IPS-11a (cell line): ENCODE measurements at regions not wholly inside any gene's neighbourhood (a gene's known extent, or its start where the extent isn't known, plus 50 kb on each side); places are given as distances from the start of the nearest gene placed in this dataset.
"Not testable (repeated sequence)": the region's sequence is repeated elsewhere in the genome, so short reads cannot be mapped to it uniquely, and the experiment has no call there.

ENCODE experiments used
- H3K4me3 ChIP-seq: one replicate; pipeline ENCODE4 v1.5.1; 2013; ENCODE audit warnings: low read depth, low read length, control low read depth

GRCh38 chr18:34461266-34461665 lies 236.6 kb upstream of the NOL4 start:
- no peak overlapping the region for H3K4me3 ChIP-seq

- H3K4me3 ChIP-seq = no peak overlapping the region
These were observed 242.3 kb upstream of the NOL4 start for GRCh38 chr18:34467058-34467457.

GRCh38 chr18:34480162-34480700 lies 229.9 kb upstream of the DTNA start:
- no peak overlapping the region for H3K4me3 ChIP-seq

DNA sequence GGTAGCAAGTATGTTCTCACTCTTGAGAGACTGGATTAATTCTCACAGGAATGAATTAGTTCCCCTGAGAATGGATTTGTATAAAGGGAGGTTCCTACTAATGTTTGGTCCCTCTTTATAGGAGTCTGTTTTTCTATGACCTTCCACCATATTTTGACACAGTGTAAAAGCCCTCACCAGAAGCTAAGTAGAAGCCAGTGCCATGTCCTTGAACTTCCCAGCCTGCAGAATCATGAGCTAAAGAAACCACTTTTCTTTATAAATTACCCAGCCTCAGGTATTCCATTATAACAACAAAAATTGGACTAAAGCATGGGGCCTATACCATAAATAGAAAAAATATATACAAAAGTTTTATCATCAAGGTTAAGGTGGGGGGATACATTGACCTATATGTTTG lies 227.9 kb upstream of the DTNA start:
- no peak overlapping the region for H3K4me3 ChIP-seq

- no peak overlapping the region for H3K4me3 ChIP-seq
These were observed 226.9 kb upstream of the DTNA start for GRCh38 chr18:34483198-34483597.

DNA sequence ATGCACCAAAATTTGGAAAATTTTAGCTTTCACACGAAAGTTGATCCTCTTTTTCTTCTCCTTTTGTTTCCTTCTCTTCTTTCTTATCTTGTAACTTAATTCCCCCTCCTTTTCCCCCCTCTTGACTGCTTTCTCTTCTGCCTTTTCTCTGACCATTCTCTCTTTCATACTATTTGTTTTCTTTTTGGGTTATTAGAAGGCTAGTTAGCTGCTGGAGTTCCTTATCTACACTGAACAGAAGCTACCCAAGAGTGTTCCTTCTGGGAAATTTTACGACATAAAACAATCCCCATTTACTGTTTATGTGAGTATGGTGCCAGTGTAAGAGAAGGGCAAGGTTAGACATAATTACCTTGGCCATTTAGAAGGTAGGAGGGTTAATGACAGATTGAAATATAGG lies 218.4 kb upstream of the DTNA start:
- H3K4me3 ChIP-seq = no peak overlapping the region

DNA sequence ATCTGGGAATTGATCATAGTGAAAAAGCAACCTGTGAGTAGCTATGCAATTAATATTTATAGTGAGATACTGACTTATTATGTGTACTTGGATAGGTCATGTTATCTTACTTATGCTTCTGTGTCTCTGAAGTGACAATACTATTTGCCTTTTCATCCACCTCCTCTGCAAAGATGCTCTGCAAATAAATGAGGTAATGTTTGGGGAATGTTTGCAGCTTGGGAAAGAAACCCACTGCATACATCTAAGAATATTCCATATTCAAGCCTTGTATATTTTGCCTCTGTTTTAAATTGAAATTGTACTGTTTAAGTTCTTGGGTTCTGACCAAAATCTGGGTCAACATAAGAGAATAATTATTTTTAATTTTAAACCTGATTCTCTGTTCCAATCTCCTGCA lies 217.4 kb upstream of the DTNA start:
- H3K4me3 ChIP-seq = peak overlapping the region; percentile 82

GRCh38 chr18:34493099-34493544 lies 217.0 kb upstream of the DTNA start:
- peak overlapping the region; percentile 82 for H3K4me3 ChIP-seq

DNA sequence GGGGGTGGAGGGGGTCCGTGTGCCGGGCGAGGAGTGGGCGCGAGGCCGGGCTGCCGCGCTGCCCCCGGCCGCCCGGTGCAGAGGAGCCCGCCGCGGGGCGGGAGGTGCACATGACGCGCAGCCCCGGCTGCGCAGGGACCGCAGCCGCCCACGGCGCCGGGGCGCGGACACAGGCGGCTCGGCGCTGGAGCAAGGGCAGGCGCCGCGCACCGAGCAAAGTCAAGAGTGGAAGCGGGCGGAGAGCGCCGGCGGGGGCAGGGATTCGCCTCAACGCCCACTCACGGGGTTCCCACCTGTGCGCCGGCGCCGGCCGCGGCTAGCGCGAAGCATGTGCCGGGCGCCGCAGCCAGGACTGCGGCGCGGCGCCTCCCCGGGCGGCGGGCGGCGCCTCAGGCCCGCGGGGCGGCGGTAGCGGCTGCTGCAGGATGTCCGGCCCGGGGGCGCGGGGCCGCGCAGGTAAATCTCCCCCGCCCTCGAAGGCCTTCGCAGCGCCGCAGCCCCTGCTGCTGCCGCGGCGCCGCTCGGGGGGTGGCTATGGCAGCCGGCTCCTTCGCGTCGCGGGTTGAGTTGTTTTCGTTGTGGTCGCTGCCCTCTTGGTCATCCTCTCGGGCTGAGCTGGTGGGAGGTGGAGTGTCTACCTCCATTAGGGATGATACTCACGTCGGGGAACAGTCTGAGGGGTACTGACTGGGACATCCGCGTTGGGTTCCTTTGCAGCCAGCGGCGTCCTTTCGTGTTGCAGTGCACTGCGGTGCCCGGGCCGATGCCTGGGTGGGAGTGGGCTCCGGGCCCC lies 216.3 kb upstream of the DTNA start:
- peak overlapping the region; percentile 82 for H3K4me3 ChIP-seq

GRCh38 chr18:34494359-34494696 lies 215.8 kb upstream of the DTNA start:
- peak overlapping the region; percentile 82 for H3K4me3 ChIP-seq

- H3K4me3 ChIP-seq = peak overlapping the region; percentile 14
These were observed 214.6 kb upstream of the DTNA start for GRCh38 chr18:34495506-34495905.

- no peak overlapping the region for H3K4me3 ChIP-seq
These were observed 208.5 kb upstream of the DTNA start for GRCh38 chr18:34501553-34501952.

DNA sequence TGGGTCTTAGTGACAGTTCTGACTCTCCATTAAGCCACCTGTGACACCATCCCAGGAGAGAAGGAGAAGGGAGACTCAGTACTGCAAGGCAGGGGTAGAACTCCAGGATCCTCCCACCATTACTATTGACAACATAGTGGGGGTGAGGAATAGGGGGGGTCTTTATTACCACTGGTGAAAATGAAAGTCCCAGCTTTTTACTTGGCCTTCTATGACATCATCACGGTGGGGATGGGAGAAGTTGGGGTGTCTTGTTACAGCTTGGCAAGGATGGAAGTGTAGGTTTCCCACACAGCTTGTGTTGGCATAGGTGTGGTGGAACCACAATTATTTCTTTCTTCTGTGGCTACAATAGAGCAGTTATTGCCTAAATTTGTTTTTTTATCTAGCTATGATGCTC lies 203.9 kb upstream of the DTNA start:
- no peak overlapping the region for H3K4me3 ChIP-seq

DNA sequence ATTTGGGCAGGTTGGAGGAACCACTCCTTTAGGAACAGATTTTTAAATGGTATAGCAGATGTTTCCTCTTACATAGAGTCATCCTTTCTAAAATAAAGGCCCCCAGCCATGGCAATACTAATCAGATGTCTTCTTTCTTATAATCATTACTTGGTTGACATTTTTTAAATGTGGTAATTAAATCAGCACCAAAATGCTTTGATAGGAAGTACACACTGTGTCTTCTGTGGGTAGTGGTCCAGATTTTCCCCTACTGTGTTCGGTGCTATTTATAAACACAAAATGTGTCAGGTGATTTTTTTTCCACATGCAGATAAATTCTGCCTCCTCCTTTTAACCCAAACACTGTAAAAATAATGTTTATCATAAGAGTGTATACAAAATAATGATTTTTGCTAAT lies 200.9 kb upstream of the DTNA start:
- H3K4me3 ChIP-seq = no peak overlapping the region

DNA sequence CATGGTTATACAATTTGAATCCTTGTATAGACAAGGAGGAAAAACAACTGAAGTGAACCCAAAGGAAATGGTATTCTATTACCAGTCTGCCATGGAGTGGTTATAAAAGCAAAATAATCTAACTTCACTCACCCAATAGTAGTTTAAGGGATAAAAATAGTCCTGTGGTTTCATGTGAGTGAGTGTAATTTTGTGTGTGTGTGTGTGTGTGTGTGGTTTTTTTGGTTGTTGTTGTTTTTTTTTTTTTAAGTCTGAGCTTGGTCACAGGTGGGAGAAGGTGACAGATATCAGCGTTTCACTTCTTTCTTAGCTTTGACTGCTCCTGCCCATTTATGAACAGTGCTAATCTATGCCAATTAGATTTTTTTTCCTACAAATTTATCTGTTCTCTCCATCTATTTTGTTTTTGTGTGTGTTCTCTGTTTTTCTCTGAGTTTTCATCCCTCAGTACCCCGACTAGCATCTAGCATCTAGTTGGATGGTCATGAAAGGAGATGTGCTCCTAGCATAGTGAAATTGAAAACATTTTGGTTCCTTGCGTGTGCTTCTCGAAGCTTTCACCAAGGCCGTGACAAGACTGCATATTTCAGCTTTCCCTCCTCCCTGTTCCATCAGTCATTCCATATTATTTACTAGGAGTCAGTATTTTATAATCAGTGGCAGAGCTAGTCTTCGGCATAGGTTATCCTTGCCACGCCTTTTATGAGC lies 200.1 kb upstream of the DTNA start:
- H3K4me3 ChIP-seq = no peak overlapping the region

GRCh38 chr18:34510926-34511325 lies 199.2 kb upstream of the DTNA start:
- no peak overlapping the region for H3K4me3 ChIP-seq

DNA sequence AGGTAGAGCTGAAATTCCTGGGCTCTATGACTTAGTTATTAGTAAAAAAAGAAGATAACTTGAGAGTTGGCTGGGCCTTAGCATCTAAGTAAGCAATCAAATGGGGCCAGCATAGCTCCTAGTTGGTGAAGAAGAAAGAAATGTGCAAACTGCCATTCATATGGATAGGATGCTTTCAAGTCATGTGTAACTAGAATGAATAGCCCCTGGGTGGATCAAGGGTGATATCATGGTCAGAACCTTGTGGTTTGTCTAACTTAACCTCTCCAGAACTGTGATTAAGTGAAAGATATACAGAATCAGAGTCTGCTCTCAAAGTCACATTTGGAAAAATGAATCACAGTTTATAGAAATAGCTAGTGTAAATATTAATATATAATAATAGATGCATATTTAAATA lies 198.7 kb upstream of the DTNA start:
- H3K4me3 ChIP-seq = no peak overlapping the region

DNA sequence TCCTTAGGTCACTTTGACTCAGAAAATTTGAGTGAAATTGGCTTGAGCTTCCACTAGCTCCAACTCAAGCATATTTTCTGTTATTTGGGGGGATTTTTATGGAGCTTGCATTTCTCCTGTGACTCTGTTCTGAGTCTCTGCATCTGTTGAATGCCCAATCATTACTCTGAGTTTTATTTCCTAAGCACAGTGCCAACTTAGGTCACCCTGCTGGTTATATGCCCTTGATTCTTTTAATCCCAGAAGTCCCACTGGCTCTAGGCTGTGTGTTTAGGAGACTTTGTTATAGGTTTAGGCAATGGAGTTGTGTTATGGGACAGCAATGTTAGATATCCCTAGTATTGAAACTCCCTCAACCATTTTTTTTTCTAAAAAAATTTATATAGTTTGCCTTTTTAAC lies 198.2 kb upstream of the DTNA start:
- H3K4me3 ChIP-seq = no peak overlapping the region

- no peak overlapping the region for H3K4me3 ChIP-seq
These were observed 195.9 kb upstream of the DTNA start for GRCh38 chr18:34514238-34514637.

GRCh38 chr18:34514957-34515356 lies 195.1 kb upstream of the DTNA start:
- H3K4me3 ChIP-seq = no peak overlapping the region

- H3K4me3 ChIP-seq = not testable (repeated sequence)
These were observed 193.7 kb upstream of the DTNA start for GRCh38 chr18:34516355-34516754.

DNA sequence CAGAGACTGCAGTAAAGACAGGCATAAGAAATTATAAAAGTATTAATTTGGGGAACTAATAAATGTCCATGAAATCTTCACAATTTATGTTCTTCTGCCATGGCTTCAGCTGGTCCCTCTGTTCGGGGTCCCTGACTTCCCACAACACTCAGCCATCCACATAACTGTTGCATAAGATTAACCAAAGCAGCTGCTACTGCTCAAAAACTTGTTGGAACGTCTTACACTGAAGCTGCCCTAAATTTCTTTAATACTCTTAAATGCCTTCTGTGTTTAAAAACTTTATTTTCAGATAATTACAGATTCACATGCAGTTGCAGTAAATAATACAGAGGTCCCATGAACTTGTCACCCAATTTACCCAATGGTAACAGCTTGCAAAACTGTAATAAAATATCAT lies 193.1 kb upstream of the DTNA start:
- H3K4me3 ChIP-seq = not testable (repeated sequence)
